ENCODE measurements at regions not wholly inside any gene's neighbourhood (a gene's known extent, or its start where the extent isn't known, plus 50 kb on each side); places are given as distances from the start of the nearest gene placed in this dataset.

DNA sequence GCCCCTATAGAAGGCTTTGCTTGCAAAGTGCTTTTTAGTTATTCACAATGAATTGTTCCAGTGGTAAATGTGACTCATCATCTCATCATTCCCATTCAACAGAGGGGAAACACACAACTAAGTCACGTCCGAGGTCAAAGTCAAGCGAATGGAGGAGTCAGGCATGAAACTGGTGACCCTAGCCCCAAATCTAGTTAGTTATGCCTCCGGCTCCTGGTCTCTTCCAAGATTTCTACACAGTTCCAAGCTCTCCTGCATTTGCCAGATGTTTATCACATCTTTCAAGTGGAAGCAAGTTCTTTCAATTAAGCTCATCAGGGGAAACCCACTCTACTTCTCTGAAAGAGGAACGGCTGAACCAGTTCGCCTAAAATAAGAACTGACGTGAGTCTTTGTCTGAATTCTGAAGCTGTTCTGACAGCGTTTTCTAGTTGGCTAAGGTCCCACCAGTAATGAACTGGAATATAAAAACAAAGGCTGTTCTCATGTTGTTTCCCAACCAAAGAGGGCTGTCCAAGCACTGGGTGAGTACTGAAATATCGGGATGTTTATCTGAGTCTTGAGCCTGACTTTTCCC is 140.9 kb upstream of the NRBF2 start (continued):
- TF ChIP-seq PBX3 (IDR thresholded peaks at IDR 0.05; ENCODE audit: insufficient replicate concordance, low read depth, low read length) (no peak), SIX5 (IDR thresholded peaks at IDR 0.05; ENCODE audit: low read depth, low read length, severe bottlenecking) (no peak), REST (IDR thresholded peaks at IDR 0.05; ENCODE audit: low read depth, low read length) (no peak), NR2F1 (conservative IDR thresholded peaks at IDR 0.05) (no peak), CBX5 (IDR thresholded peaks at IDR 0.05; ENCODE audit: low read depth) (no peak), RFX5 (IDR thresholded peaks at IDR 0.05; ENCODE audit: low read depth, low read length) (no peak), MYC (IDR thresholded peaks at IDR 0.05; ENCODE audit: insufficient read depth, insufficient read length, insufficient replicate concordance, low read length, severe bottlenecking) (no peak), MTA3 (IDR thresholded peaks at IDR 0.05; ENCODE audit: borderline replicate concordance, low read length) (no peak), MXI1 (IDR thresholded peaks at IDR 0.05; ENCODE audit: low read depth, low read length) (no peak), BCLAF1 (IDR thresholded peaks at IDR 0.05) (no peak), RAD21 (IDR thresholded peaks at IDR 0.05; ENCODE audit: insufficient read depth, low read depth, low read length) (no peak), TAF1 (IDR thresholded peaks at IDR 0.05; ENCODE audit: borderline replicate concordance, low read depth, low read length) (no peak), SREBF1 (IDR thresholded peaks at IDR 0.05; ENCODE audit: low read length) (no peak), ZNF24 (IDR thresholded peaks at IDR 0.05) (no peak), RELB (IDR thresholded peaks at IDR 0.05; ENCODE audit: low read depth) (peak; percentile 90), BRCA1 (IDR thresholded peaks at IDR 0.05; ENCODE audit: low read depth, low read length) (no peak), ZNF384 (IDR thresholded peaks at IDR 0.05; ENCODE audit: borderline replicate concordance, low read depth, low read length) (no peak), RAD51 (IDR thresholded peaks at IDR 0.05) (no peak), ZZZ3 (IDR thresholded peaks at IDR 0.05; ENCODE audit: control insufficient read depth, insufficient read length, low read depth) (no peak)
- TF ChIP-seq, protein P1, sequence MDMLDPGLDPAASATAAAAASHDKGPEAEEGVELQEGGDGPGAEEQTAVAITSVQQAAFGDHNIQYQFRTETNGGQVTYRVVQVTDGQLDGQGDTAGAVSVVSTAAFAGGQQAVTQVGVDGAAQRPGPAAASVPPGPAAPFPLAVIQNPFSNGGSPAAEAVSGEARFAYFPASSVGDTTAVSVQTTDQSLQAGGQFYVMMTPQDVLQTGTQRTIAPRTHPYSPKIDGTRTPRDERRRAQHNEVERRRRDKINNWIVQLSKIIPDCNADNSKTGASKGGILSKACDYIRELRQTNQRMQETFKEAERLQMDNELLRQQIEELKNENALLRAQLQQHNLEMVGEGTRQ (IDR thresholded peaks at IDR 0.05; ENCODE audit: borderline replicate concordance, low read depth, low read length): no peak
- TF ChIP-seq, protein P2, sequence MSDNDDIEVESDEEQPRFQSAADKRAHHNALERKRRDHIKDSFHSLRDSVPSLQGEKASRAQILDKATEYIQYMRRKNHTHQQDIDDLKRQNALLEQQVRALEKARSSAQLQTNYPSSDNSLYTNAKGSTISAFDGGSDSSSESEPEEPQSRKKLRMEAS (IDR thresholded peaks at IDR 0.05; ENCODE audit: low read depth, low read length): no peak
